OCI-LY1 (cell line): ENCODE measurements at regions not wholly inside any gene's neighbourhood (a gene's known extent, or its start where the extent isn't known, plus 50 kb on each side); places are given as distances from the start of the nearest gene placed in this dataset.

Experiments used
- CTCF ChIP-seq: fragments of 200-600 bp; sonication (generic), shearing (Covaris generic); IDR thresholded peaks from 2 replicates; pipeline ENCODE4 v1.5.1; 2017; ENCODE audit warnings: mild to moderate bottlenecking, antibody characterized with exemption, low read length, moderate library complexity, mixed read lengths
- EZH2 ChIP-seq: fragments of 200-600 bp; sonication (generic), shearing (Covaris generic); IDR thresholded peaks from 2 replicates; pipeline ENCODE4 v1.8.0; 2017; ENCODE audit warnings: borderline replicate concordance, mixed run types, mild to moderate bottlenecking, antibody characterized with exemption, low read length, moderate library complexity, mixed read lengths

GRCh38 chr16:55988013-55988412, 112.8 kb upstream of the CES5A start:
- TF ChIP-seq CTCF = no peak
- TF ChIP-seq EZH2 = no peak
